ENCODE measurements at regions not wholly inside any gene's neighbourhood (a gene's known extent, or its start where the extent isn't known, plus 50 kb on each side); places are given as distances from the start of the nearest gene placed in this dataset.

DNA sequence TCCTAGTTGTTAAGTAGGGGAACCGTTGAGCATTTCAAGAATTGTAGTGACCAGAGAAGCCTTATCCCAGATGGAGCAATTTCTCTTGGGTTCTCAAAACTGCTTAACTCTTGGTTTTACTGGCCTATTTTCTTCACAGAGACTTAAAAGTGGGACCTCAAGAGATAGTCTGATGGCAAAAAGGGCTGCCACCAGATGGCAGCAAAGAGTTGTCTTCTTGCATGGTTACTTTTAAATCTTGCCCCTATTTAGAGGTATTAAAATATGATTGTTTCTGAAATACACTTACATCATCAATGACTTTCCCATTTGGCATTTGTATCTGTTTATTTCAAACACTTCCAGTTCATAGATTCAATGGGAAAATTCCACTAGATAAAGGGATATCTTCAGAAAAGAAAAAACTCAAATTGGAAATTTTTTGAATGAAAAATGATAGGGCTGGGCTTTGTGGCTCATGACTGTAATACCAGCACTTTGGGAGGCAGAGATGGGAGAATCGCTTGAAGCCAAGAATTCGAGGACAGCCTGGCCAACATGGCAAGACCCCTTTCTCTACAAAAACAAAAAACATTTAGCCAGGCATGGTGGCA, 69.9 kb upstream of the CNTN1 start:
- peak; percentile 20 to 59 for DNase-seq

DNA sequence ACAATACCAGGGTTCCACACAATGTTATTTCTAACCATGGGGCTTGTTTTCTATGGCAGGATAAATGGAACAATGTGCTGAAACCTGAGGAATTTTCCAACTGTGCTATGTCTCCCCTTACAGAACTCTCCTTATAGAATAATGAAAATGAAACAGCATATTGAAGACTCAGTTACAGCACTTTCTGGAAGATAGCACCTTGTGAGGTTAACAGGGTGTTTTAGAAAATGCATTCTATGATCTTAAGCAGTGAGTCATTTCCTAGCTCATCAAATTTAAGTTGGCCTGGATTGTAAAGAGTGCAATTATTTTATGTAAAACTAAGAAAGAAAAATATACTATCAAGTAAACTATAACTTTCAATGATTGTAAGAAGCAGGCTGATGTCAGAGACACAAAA, 60.1 kb upstream of the CNTN1 start:
- no peak for DNase-seq

DNA sequence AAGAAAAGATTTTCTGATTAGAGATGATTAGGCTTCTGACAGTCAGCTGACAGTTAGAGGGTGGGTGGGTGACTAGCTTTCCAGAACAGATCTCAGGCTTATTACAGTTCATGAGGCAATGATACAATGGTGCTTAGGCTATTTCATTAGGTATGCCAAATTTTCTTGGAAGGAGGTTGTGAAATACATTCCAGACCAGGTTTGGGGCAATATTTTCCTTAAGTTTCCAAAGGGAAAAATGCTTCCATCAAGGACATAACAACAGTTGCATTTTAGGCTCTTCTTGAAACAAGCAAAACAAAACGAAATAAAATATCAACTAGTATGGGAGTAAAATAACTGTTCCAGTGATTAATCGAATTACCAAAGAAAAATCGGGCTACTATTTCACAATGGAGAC, 59.3 kb upstream of the CNTN1 start:
- no peak for DNase-seq

DNA sequence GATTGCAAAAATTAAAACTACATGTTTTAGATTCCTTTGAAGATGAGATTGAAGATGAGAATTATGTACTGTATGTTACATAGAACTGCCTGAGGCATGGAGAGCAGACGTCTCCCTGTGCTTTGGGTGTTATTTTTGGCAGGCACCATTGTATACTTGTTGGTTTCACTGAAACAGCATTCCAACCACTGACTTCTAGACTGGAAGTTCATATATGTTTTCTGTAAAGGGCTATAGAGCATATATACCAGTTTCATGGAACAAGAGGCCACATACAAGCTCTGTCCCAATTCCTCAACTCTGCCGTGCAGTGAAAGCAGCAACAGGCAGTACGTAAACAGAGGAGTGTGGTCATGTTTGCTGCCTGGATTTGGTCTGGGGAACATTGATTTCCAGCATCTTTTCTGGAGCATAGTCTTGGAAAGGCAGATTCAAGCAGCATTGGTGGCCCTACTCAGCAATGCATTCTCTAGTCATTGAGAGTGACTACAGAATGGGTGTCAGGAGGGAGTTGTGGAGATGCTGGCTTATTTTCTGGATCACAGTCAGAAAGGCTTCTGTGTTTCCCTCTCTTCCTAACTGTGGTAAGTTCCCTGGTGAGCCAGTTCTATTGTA, 57.6 kb upstream of the CNTN1 start:
- no peak for DNase-seq

DNA sequence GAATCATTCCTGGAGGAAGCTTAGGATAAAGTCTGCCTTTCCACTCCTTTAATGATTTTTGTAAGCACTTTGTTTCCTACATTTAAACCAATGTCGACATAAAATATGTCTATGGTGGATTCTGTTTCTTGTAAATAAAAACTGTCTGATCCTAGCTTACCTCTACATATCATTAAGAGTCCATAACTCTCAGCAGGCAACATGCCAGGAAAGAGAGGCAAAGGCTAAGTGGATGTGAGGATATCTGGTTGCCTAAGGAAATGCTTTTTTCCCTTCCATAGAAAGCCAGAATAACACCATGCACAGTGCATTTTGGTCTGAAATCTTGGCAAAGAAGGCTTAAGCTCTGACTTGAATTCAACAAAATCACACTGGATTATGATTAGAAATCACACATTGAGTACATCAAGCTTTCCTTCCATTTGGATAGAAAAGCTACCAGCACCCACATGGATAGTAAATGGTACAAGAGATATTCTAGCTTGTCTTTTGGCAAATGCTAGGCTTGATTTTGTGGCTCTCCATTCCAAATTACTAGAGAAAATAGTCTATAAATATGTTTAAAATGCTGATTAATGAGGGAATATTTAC, 57.0 kb upstream of the CNTN1 start:
- DNase-seq: no peak
